ENCODE measurements at regions not wholly inside any gene's neighbourhood (a gene's known extent, or its start where the extent isn't known, plus 50 kb on each side); places are given as distances from the start of the nearest gene placed in this dataset.
"Not testable (repeated sequence)": the region's sequence is repeated elsewhere in the genome, so short reads cannot be mapped to it uniquely, and the experiment has no call there.

DNA sequence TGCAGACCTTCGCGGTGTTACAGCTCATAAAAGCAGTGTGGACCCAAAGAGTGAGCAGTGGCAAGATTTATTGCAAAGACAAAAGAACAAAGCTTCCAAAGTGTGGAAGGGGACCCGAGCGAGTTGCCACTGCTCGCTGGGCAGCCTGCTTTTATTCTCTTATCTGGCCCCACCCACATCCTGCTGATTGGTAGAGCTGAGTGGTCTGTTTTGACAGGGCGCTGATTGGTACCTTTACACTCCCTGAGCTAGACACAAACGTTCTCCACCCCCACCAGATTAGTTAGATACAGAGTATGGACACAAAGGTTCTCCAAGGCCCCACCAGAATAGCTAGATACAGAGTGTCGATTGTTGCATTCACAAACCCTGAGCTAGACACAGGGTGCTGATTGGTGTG lies 156.2 kb upstream of the GIMD1 start:
- not testable (repeated sequence) for TF ChIP-seq EZH2 (IDR thresholded peaks at IDR 0.05); POLR2AphosphoS5 (IDR thresholded peaks at IDR 0.05; ENCODE audit: borderline replicate concordance, low read depth, low read length)

All from SK-N-MC (cell line).